ENCODE measurements at regions not wholly inside any gene's neighbourhood (a gene's known extent, or its start where the extent isn't known, plus 50 kb on each side); places are given as distances from the start of the nearest gene placed in this dataset.

DNA sequence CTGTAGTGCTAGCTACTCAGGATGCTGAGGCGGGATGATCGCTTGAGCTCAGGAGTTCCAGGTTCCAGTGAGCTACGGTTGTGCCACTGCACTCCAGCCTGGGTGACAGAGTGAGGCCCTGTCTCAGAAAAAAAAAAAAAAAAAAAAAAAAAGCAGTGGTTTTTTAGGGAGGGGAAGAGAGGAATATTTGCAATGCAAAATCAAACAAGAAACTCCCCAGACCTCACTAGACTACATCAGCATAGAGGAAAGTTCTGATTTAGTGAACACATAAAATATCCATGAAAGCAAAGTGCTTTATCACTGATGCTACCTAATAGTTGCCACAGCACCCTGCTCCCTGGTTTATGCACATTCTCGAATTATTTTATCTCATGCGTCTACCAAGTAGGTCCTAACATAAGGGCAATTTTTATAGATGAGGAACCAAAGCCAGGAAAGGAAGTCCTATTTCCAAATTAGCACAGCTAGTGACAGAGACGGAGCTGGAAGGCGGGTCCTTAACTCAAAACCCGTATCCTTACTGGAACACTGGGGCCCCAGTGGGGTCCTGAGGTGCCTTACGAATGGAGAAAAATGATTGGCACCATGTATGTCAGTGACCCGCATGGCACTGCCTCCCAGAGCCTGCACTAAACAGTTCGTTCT lies 50.7 kb upstream of the GPR157 start:
- DNase-seq: no peak

DNA sequence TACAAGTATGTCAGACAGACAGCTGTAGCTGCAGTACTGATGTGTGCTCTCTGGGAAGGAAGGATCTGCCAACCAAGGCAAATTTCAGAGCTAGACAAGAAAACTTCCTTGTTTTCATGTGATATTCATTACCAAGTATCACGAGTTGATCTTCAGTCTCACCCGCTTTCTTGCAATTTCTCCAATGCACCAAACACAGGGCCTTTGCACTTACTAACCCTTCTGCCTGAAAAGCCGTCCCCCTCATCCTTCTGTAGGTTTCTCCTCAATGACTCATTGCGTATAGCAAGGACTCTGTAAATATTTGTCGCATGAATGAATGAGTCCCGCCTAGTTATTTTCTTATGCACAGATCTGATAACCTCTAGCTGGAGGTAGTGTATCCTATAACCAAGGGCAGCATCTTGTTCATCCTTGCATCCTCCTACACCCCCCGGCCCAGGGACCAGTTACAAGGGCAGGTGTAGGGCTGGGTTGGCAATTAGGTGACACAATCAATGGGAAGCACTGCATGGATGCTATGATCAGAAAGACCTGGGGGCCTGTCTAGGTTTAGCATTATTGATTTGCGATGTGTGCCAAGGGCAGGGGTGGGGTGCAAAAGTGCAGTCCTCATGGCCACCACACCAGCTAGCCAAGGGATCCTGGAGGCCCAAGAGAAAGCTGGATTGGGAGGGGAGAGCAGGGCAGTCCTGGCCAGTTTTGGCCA lies 51.4 kb upstream of the GPR157 start:
- no peak for DNase-seq

DNA sequence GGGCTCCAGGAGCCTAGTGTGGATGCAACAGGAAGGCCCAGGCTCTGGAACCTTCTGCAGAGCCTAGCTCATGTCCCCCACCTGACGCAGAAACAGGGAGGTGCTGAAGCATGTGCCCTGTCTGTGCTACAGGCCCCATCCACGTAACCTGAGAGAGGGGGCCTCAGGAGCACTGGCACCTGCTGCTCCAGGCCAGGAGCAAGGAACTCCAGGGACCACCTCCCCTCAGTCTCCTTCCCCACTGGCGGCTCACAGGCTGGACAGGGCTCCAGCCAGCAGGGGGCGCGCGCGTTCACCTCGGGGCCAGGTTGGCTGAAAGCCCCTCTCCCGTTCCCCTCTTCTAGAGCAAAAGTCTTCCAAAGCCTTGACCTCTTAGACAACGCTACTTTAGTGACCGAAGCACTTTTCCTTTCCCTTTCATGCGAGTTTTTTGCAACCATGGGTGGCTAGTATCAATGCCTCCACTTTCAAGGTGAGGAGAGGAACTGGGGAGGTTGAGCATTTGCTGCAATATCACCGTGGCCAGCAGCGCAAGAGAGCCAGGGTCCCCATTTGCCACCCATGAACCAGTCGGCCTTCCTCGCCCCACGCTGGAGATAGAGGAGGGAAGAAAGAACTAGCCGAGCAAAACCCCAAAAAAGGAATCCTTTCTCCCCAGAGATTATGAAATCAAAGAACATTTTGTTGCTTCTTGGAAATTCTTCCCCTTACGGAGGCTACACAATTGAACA lies 52.4 kb upstream of the GPR157 start:
- peak; percentile 53 to 68 (median 60) for DNase-seq

- DNase-seq: no peak
Measured at GRCh38 chr1:9181990-9182783, 52.4 kb upstream of the H6PD start.

DNA sequence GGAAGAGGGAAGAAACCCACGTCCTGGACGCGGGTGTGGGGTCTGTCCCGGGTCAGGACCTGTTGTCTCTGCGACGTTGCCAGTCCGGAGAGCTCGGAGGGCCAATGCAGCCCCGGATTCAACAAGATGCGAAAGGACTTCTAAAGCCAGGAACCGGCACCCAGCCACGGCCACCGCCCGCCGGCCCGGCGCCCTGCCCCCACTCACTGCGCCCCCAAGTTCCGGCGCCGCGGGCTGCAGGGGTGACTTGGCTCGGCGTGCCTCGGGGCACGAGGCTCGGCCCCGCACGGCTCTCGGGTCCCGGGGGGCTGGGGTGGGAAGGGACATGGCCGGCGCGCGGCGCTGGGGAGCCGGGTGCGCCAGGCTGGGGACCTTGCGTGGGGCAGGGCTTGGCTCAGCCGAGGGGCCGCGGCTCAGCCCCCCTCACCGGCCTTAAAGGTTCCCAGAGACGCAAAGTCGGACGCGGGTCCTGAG lies 51.8 kb upstream of the H6PD start:
- no peak for DNase-seq

DNA sequence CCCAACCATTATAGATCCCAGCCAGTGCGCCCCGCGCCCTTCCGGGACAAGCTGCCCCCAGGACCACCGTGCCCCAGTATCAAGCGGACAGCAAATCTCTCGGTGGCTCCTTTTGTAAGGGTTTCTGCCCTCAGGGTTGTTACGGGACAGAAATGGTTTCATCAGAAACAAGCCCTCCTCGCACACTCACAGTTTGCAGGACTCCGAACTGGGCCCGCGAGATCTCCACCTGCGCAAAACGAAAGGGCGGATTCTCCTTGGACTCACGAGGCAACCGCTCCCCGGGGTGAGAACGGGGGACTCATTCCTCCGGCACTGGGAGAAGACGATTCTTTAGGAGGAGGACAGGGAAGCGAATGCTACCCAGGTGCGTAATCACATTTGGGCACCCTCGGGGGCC lies 51.1 kb upstream of the H6PD start:
- DNase-seq: no peak

- no peak for DNase-seq
Measured at GRCh38 chr1:9183898-9184297, 50.7 kb upstream of the H6PD start.

GRCh38 chr1:9184749-9185148 lies 49.8 kb upstream of the H6PD start:
- DNase-seq: no peak

Measured in activated naive CD4-positive, alpha-beta T cell (primary cell).